GM18505 (cell line): ENCODE measurements at regions not wholly inside any gene's neighbourhood (a gene's known extent, or its start where the extent isn't known, plus 50 kb on each side); places are given as distances from the start of the nearest gene placed in this dataset.

Experiments
- ATAC-seq: cut with Tn5 transposase; IDR thresholded peaks from one replicate; pipeline ENCODE4 v1.9.1; 2021; ENCODE audit not compliant: unreplicated experiment
- POLR2A ChIP-seq: IDR thresholded peaks from 4 replicates; pipeline ENCODE4 v1.6.1; 2011; ENCODE audit warnings: borderline replicate concordance; ENCODE audit not compliant: insufficient read depth, insufficient read length; ENCODE audit errors: extremely low read depth

- ATAC-seq: no peak
- TF ChIP-seq POLR2A: no peak
Observed at GRCh38 chr6:84929212-84929611, 164.8 kb upstream of the TBX18 start.

GRCh38 chr6:84927551-84927950 is 163.2 kb upstream of the TBX18 start:
- no peak for TF ChIP-seq POLR2A
- ATAC-seq: no peak

GRCh38 chr6:84926189-84927155 is 162.1 kb upstream of the TBX18 start:
- no peak for ATAC-seq
- no peak for TF ChIP-seq POLR2A

- ATAC-seq: no peak
Observed at GRCh38 chr6:84921891-84922290, 157.5 kb upstream of the TBX18 start.

GRCh38 chr6:84920021-84920420 is 155.6 kb upstream of the TBX18 start:
- no peak for ATAC-seq
- TF ChIP-seq POLR2A: no peak

More at GRCh38 chr6:84921891-84922290, 157.5 kb upstream of the TBX18 start:
- TF ChIP-seq POLR2A: no peak

- no peak for ATAC-seq
Observed at GRCh38 chr6:84916704-84917103, 152.3 kb upstream of the TBX18 start.

GRCh38 chr6:84912472-84913322 is 148.3 kb upstream of the TBX18 start:
- no peak for TF ChIP-seq POLR2A
- no peak for ATAC-seq

More at GRCh38 chr6:84916704-84917103, 152.3 kb upstream of the TBX18 start:
- TF ChIP-seq POLR2A: no peak

- ATAC-seq: no peak
- no peak for TF ChIP-seq POLR2A
Observed at GRCh38 chr6:84910906-84911607, 146.7 kb upstream of the TBX18 start.

GRCh38 chr6:84908304-84908904 is 144.0 kb upstream of the TBX18 start:
- no peak for ATAC-seq
- TF ChIP-seq POLR2A: no peak

GRCh38 chr6:84906514-84906913 is 142.1 kb upstream of the TBX18 start:
- no peak for ATAC-seq
- TF ChIP-seq POLR2A: no peak

GRCh38 chr6:84905823-84906222 is 141.4 kb upstream of the TBX18 start:
- no peak for TF ChIP-seq POLR2A
- ATAC-seq: no peak

GRCh38 chr6:84902354-84902928 is 138.0 kb upstream of the TBX18 start:
- TF ChIP-seq POLR2A: no peak
- no peak for ATAC-seq
